WTC11 (cell line): ENCODE measurements at regions not wholly inside any gene's neighbourhood (a gene's known extent, or its start where the extent isn't known, plus 50 kb on each side); places are given as distances from the start of the nearest gene placed in this dataset.

Experiments used
- ATAC-seq: fragments of 200-7000 bp; cut with Tn5 transposase; 2 replicates; pipeline ENCODE4 v1.10.0; 2021; ENCODE audit warnings: mild to moderate bottlenecking, moderate library complexity
- CTCF ChIA-PET: fragments of 300-600 bp; sonication (Branson Sonifier 250); formaldehyde crosslinking; loops from one replicate; lab custom pipeline; 2021; ENCODE audit warnings: antibody characterized with exemption; lab: Charles Lee
- POLR2A ChIA-PET: fragments of 350-600 bp; sonication (Branson Sonifier 250); formaldehyde crosslinking; loops from one replicate; lab custom pipeline; 2021; ENCODE audit warnings: antibody characterized with exemption; lab: Charles Lee
- DNase-seq: peaks from one replicate; pipeline ENCODE4 v3.0.0; 2021; ENCODE audit warnings: low spot score
- H3K27ac Mint-ChIP-seq: 2 replicates; pipeline ENCODE4 v1.8.0; 2021; ENCODE audit warnings: mixed read lengths
- H3K27me3 Mint-ChIP-seq: 2 replicates; pipeline ENCODE4 v1.8.0; 2021; ENCODE audit warnings: low read depth, mild to moderate bottlenecking, moderate library complexity, mixed read lengths
- H3K36me3 Mint-ChIP-seq: 2 replicates; pipeline ENCODE4 v1.8.0; 2021; ENCODE audit warnings: mixed read lengths
- H3K4me1 Mint-ChIP-seq: 2 replicates; pipeline ENCODE4 v1.8.0; 2022; ENCODE audit warnings: mixed read lengths
- H3K4me3 Mint-ChIP-seq: 2 replicates; pipeline ENCODE4 v1.8.0; 2021; ENCODE audit warnings: mild to moderate bottlenecking, moderate library complexity, mixed read lengths
- H3K9me3 Mint-ChIP-seq: 2 replicates; pipeline ENCODE4 v1.8.0; 2021; ENCODE audit warnings: mixed read lengths
- ATF1 ChIP-seq: sonication (generic); formaldehyde crosslinking; IDR thresholded peaks from 2 replicates; pipeline ENCODE4 v1.8.1; 2023; ENCODE audit warnings: mild to moderate bottlenecking, moderate library complexity, missing genetic modification reagents
- CREM ChIP-seq: sonication (generic); formaldehyde crosslinking; IDR thresholded peaks from 2 replicates; pipeline ENCODE4 v1.8.1; 2022; ENCODE audit warnings: mild to moderate bottlenecking, missing genetic modification reagents, moderate library complexity
- EMX1 ChIP-seq: fragments of 250-450 bp; sonication (Bioruptor Pico); IDR thresholded peaks from 2 replicates; pipeline ENCODE4 v1.8.0; 2021; ENCODE audit warnings: mild to moderate bottlenecking
- HMGA2 ChIP-seq: fragments of 250-450 bp; sonication (Bioruptor Pico); IDR thresholded peaks from 2 replicates; pipeline ENCODE4 v1.4.0; 2021; ENCODE audit warnings: mild to moderate bottlenecking, moderate library complexity
- MYBL2 ChIP-seq: sonication (generic); formaldehyde crosslinking; IDR thresholded peaks from 2 replicates; pipeline ENCODE4 v1.8.1; 2023; ENCODE audit warnings: mild to moderate bottlenecking, moderate library complexity, missing genetic modification reagents
- RELA ChIP-seq: sonication (generic); formaldehyde crosslinking; IDR thresholded peaks from 2 replicates; pipeline ENCODE4 v1.8.1; 2022; ENCODE audit warnings: missing genetic modification reagents, mild to moderate bottlenecking, borderline replicate concordance
- SMAD4 ChIP-seq: sonication (generic); formaldehyde crosslinking; IDR thresholded peaks from 2 replicates; pipeline ENCODE4 v1.8.0; 2022; ENCODE audit warnings: mild to moderate bottlenecking, missing genetic modification reagents
- SP1 ChIP-seq: sonication (generic); formaldehyde crosslinking; conservative IDR thresholded peaks from 2 replicates; pipeline ENCODE4 v1.8.1; 2022; ENCODE audit warnings: missing genetic modification reagents
- TCF7 ChIP-seq: sonication (generic); formaldehyde crosslinking; IDR thresholded peaks from 2 replicates; pipeline ENCODE4 v1.8.0; 2022; ENCODE audit warnings: mild to moderate bottlenecking, low read depth, missing genetic modification reagents, moderate library complexity
- ZNF121 ChIP-seq: sonication (generic); formaldehyde crosslinking; IDR thresholded peaks from 2 replicates; pipeline ENCODE4 v1.8.0; 2023; ENCODE audit warnings: missing genetic modification reagents
- ZNF219 ChIP-seq: sonication (generic); formaldehyde crosslinking; IDR thresholded peaks from 2 replicates; pipeline ENCODE4 v1.8.0; 2023; ENCODE audit warnings: missing genetic modification reagents, mild to moderate bottlenecking, borderline replicate concordance
- ZNF423 ChIP-seq: fragments of 250-450 bp; sonication (Bioruptor Pico); IDR thresholded peaks from 2 replicates; pipeline ENCODE4 v2.1.2; 2022; ENCODE audit warnings: mild to moderate bottlenecking, moderate library complexity
- ZNF671 ChIP-seq: fragments of 250-450 bp; sonication (Bioruptor Pico); IDR thresholded peaks from 2 replicates; pipeline ENCODE4 v1.8.0; 2021; ENCODE audit warnings: mild to moderate bottlenecking
- TF ChIP-seq, protein P1 (sequence below): sonication (generic); formaldehyde crosslinking; IDR thresholded peaks from 2 replicates; pipeline ENCODE4 v1.8.1; 2022; ENCODE audit warnings: missing genetic modification reagents, borderline replicate concordance
- TF ChIP-seq, protein P2 (sequence below): sonication (generic); formaldehyde crosslinking; IDR thresholded peaks from 2 replicates; pipeline ENCODE4 v1.8.0; 2022; ENCODE audit warnings: mild to moderate bottlenecking, missing genetic modification reagents
- TF ChIP-seq, protein P3 (sequence below): sonication (generic); formaldehyde crosslinking; IDR thresholded peaks from 2 replicates; pipeline ENCODE4 v1.8.0; 2023; ENCODE audit warnings: missing genetic modification reagents
- TF ChIP-seq, protein P4 (sequence below): sonication (generic); formaldehyde crosslinking; IDR thresholded peaks from 2 replicates; pipeline ENCODE4 v1.8.1; 2022; ENCODE audit warnings: low read depth, missing genetic modification reagents, borderline replicate concordance
- TF ChIP-seq, protein P5 (sequence below): fragments of 250-450 bp; sonication (Bioruptor Pico); IDR thresholded peaks from 2 replicates; pipeline ENCODE4 v1.8.0; 2021; ENCODE audit warnings: mild to moderate bottlenecking
- TF ChIP-seq, protein P6 (sequence below): sonication (generic); formaldehyde crosslinking; IDR thresholded peaks from 2 replicates; pipeline ENCODE4 v1.8.1; 2023; ENCODE audit warnings: mild to moderate bottlenecking, moderate library complexity, missing genetic modification reagents
- TF ChIP-seq, protein P7 (sequence below): fragments of 200-600 bp; IDR thresholded peaks from 2 replicates; pipeline ENCODE4 v1.8.0; 2022; ENCODE audit warnings: antibody characterized with exemption
- TF ChIP-seq, protein P8 (sequence below): sonication (generic); formaldehyde crosslinking; IDR thresholded peaks from 2 replicates; pipeline ENCODE4 v1.8.0; 2022; ENCODE audit warnings: mild to moderate bottlenecking, missing genetic modification reagents

DNA sequence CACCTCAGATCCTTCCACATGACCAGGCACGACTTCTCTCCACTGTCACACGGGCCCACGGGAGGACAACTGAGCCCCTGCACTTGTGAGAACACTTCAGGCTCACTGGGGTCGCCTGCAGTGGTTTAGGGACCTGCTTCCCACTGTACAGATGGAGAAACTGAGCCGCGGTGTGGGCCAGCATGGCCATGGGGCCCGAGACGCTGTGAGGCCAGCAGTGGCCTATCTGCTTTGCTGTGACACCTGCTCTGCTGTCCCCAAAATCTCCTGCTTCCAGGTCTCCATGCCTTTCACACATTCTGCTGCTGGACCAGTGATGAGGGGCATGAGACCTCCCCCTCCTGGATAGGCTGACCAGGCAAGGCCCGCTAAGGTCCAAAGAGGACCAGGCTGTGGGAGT is 75.8 kb upstream of the PAX2 start (continued):
- TF ChIP-seq, protein P1, sequence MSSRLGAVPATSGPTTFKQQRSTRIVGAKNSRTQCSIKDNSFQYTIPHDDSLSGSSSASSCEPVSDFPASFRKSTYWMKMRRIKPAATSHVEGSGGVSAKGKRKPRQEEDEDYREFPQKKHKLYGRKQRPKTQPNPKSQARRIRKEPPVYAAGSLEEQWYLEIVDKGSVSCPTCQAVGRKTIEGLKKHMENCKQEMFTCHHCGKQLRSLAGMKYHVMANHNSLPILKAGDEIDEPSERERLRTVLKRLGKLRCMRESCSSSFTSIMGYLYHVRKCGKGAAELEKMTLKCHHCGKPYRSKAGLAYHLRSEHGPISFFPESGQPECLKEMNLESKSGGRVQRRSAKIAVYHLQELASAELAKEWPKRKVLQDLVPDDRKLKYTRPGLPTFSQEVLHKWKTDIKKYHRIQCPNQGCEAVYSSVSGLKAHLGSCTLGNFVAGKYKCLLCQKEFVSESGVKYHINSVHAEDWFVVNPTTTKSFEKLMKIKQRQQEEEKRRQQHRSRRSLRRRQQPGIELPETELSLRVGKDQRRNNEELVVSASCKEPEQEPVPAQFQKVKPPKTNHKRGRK (CRISPR knock-in tag) = no peak
- TF ChIP-seq ZNF219 (CRISPR knock-in tag) (no peak), TCF7 (CRISPR knock-in tag) (no peak), RELA (no peak), CREM (no peak), ZNF671 (CRISPR knock-in tag) (no peak), MYBL2 (CRISPR knock-in tag) (no peak)
- TF ChIP-seq, protein P2, sequence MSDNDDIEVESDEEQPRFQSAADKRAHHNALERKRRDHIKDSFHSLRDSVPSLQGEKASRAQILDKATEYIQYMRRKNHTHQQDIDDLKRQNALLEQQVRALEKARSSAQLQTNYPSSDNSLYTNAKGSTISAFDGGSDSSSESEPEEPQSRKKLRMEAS = no peak
- TF ChIP-seq, protein P3, sequence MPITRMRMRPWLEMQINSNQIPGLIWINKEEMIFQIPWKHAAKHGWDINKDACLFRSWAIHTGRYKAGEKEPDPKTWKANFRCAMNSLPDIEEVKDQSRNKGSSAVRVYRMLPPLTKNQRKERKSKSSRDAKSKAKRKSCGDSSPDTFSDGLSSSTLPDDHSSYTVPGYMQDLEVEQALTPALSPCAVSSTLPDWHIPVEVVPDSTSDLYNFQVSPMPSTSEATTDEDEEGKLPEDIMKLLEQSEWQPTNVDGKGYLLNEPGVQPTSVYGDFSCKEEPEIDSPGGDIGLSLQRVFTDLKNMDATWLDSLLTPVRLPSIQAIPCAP (CRISPR knock-in tag) = no peak
- TF ChIP-seq, protein P4, sequence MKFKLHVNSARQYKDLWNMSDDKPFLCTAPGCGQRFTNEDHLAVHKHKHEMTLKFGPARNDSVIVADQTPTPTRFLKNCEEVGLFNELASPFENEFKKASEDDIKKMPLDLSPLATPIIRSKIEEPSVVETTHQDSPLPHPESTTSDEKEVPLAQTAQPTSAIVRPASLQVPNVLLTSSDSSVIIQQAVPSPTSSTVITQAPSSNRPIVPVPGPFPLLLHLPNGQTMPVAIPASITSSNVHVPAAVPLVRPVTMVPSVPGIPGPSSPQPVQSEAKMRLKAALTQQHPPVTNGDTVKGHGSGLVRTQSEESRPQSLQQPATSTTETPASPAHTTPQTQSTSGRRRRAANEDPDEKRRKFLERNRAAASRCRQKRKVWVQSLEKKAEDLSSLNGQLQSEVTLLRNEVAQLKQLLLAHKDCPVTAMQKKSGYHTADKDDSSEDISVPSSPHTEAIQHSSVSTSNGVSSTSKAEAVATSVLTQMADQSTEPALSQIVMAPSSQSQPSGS = no peak
- TF ChIP-seq, all 79 proteins: peak for 0

DNA sequence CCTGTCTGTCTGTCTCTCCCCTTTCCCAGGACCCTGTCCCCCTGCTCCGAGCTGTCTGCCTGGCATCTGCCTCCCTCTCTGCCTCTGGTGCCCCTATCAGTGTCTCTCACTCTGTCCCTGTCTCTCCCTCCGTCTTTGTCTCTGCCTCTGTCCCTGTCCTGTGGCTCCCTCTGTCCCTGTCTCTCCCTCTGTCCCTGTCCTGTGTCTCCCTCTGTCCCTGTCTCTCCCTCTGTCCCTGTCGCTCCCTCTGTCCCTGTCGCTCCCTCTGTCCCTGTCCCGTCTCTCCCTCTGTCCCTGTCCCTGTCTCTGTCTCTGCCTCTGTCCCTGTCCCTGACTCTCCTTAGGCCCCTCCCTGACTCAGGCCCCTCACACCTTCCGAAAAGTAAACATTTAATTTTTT is 75.0 kb upstream of the PAX2 start:
- CTCF ChIA-PET = interaction anchor here (0.6 to 1.8 kb wide), 22 partner anchors 8 to 568 kb away, joined by 3 to 21 read pairs (median 4); partner anchors contain the start of gene HIF1AN
- DNase-seq = no peak
- ATAC-seq = no peak
- Mint-ChIP-seq H3K9me3 (no peaks in the 10 kb centered on the region), H3K36me3 (no peaks in the 10 kb centered on the region), H3K4me1 (peaks cover 28% of the 10 kb centered on the region), H3K27me3 (peaks cover 60% of the 10 kb centered on the region), H3K4me3 (peak overlapping the region; percentile 61), H3K27ac (no peak overlapping the region)
- POLR2A ChIA-PET = no interaction called here
- no peak for TF ChIP-seq SMAD4 (CRISPR knock-in tag)

DNA sequence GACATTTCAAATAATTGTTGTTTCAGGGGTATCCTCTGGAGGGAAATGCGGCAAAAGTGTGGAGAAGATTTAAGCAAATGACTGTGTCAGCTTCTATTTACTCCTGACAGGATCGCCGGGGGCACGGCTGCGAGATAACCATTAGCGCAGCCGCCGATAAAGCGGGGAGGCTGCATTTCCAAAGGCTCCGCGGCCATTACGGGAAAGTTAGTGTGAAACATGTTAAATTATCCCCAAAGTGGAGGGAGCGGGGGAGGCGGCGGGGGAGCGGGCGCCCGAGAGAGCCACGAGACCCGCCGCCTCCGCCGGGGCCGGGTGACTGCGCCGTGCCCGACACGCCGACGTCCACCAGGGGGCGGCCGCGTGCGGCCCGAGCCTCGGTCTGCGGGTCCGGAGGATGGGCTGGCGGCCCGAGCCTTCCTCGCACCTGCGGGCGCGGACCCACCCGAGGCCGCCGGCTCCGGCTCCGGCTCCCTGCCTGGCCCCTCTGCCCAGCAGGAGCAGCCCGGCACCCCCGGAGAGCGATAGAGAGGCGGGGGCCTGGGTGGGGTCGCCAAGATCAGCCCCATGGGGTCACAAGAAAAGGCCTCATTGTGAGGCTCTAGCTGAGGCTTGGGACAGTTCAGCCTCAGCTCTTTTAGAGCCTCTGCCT is 74.4 kb upstream of the PAX2 start:
- ATAC-seq (peak; percentile 67), DNase-seq (peak; percentile 77)
- Mint-ChIP-seq H3K27ac (no peak overlapping the region), H3K9me3 (no peaks in the 10 kb centered on the region), H3K36me3 (no peaks in the 10 kb centered on the region), H3K4me3 (peak overlapping the region; percentile 61), H3K4me1 (peaks cover 28% of the 10 kb centered on the region), H3K27me3 (peaks cover 60% of the 10 kb centered on the region)
- ChIA-PET POLR2A (no interaction called here), CTCF (interaction anchor here (0.5 to 1.8 kb wide), 24 partner anchors 8 to 568 kb away, joined by 3 to 21 read pairs (median 4); partner anchors contain the start of gene HIF1AN)
- TF ChIP-seq EMX1 (CRISPR knock-in tag) (peak; percentile 72; the same call in 1 of the 2 replicates), ZNF423 (peak; percentile 48; the same call in 1 of the 2 replicates), ZNF671 (CRISPR knock-in tag) (peak; percentile 53; the same call in 1 of the 2 replicates), ZNF121 (peak; percentile 82; the same call in 1 of the 2 replicates), SP1 (peak; percentile 47; the same call in 1 of the 2 replicates), ATF1 (no peak), HMGA2 (no peak)
- TF ChIP-seq, protein P5, sequence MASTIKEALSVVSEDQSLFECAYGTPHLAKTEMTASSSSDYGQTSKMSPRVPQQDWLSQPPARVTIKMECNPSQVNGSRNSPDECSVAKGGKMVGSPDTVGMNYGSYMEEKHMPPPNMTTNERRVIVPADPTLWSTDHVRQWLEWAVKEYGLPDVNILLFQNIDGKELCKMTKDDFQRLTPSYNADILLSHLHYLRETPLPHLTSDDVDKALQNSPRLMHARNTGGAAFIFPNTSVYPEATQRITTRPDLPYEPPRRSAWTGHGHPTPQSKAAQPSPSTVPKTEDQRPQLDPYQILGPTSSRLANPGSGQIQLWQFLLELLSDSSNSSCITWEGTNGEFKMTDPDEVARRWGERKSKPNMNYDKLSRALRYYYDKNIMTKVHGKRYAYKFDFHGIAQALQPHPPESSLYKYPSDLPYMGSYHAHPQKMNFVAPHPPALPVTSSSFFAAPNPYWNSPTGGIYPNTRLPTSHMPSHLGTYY (CRISPR knock-in tag) = peak; percentile 78; the same call in 1 of the 2 replicates
- TF ChIP-seq, protein P6, sequence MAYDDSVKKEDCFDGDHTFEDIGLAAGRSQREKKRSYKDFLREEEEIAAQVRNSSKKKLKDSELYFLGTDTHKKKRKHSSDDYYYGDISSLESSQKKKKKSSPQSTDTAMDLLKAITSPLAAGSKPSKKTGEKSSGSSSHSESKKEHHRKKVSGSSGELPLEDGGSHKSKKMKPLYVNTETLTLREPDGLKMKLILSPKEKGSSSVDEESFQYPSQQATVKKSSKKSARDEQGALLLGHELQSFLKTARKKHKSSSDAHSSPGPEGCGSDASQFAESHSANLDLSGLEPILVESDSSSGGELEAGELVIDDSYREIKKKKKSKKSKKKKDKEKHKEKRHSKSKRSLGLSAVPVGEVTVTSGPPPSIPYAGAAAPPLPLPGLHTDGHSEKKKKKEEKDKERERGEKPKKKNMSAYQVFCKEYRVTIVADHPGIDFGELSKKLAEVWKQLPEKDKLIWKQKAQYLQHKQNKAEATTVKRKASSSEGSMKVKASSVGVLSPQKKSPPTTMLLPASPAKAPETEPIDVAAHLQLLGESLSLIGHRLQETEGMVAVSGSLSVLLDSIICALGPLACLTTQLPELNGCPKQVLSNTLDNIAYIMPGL (CRISPR knock-in tag) = peak; percentile 39; the same call in 1 of the 2 replicates
- TF ChIP-seq, protein P7, sequence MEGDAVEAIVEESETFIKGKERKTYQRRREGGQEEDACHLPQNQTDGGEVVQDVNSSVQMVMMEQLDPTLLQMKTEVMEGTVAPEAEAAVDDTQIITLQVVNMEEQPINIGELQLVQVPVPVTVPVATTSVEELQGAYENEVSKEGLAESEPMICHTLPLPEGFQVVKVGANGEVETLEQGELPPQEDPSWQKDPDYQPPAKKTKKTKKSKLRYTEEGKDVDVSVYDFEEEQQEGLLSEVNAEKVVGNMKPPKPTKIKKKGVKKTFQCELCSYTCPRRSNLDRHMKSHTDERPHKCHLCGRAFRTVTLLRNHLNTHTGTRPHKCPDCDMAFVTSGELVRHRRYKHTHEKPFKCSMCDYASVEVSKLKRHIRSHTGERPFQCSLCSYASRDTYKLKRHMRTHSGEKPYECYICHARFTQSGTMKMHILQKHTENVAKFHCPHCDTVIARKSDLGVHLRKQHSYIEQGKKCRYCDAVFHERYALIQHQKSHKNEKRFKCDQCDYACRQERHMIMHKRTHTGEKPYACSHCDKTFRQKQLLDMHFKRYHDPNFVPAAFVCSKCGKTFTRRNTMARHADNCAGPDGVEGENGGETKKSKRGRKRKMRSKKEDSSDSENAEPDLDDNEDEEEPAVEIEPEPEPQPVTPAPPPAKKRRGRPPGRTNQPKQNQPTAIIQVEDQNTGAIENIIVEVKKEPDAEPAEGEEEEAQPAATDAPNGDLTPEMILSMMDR = peak; percentile 92
- TF ChIP-seq, protein P8, sequence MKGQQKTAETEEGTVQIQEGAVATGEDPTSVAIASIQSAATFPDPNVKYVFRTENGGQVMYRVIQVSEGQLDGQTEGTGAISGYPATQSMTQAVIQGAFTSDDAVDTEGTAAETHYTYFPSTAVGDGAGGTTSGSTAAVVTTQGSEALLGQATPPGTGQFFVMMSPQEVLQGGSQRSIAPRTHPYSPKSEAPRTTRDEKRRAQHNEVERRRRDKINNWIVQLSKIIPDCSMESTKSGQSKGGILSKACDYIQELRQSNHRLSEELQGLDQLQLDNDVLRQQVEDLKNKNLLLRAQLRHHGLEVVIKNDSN = no peak
